Globus pallidus (tissue), 1 donor: ENCODE measurements at regions not wholly inside any gene's neighbourhood (a gene's known extent, or its start where the extent isn't known, plus 50 kb on each side); places are given as distances from the start of the nearest gene placed in this dataset.

Experiments used
- DNase-seq: peaks from one replicate; pipeline ENCODE4 v3.0.0-alpha.2; 2015; ENCODE audit warnings: low spot score

DNA sequence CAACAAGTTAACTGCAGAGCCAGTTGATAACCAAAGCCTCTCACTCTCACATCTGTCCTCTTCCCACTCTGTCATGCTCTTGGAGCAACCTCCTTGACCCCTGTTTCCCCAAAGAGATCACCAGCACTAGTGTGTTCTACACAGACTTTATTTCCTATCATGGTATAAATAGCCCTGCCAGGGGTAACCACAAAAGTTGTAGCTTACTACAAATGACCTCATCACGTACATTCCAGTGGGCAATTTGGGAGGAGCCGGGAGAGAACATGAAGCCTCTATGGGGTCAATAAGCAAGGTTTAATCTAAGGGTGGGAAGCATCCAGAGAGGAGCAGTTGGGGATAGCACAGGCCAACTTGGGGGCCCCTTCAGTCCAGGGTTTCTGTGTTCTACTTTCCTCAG lies 186.5 kb downstream of the KCNA5 start:
- no peak for DNase-seq

GRCh38 chr12:5230861-5231260 lies 187.2 kb downstream of the KCNA5 start:
- DNase-seq = no peak

DNA sequence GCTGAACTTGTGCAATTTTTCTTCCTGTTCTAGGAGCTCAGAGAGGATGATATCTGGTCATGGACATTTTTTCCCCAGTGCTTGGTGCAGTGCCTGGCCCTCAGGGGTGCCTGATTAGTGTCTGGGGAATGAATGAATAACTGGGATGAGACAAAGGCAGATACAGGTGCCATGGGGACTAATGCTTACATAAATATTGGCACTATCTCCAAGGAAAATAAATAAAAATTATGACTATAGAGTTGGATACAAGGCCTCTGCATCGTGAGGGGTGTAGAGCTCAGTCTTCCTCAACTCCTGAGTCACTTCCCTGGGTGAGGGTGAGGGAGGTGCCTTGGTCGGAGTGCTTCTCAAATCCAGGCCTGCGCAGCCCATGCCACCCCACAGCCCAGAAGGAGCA lies 188.6 kb downstream of the KCNA5 start:
- DNase-seq = no peak

GRCh38 chr12:5232826-5233500 lies 189.3 kb downstream of the KCNA5 start:
- DNase-seq = no peak

GRCh38 chr12:5236022-5236640 lies 192.5 kb downstream of the KCNA5 start:
- DNase-seq = no peak

GRCh38 chr12:5242440-5242839 lies 189.5 kb upstream of the NTF3 start:
- no peak for DNase-seq

DNA sequence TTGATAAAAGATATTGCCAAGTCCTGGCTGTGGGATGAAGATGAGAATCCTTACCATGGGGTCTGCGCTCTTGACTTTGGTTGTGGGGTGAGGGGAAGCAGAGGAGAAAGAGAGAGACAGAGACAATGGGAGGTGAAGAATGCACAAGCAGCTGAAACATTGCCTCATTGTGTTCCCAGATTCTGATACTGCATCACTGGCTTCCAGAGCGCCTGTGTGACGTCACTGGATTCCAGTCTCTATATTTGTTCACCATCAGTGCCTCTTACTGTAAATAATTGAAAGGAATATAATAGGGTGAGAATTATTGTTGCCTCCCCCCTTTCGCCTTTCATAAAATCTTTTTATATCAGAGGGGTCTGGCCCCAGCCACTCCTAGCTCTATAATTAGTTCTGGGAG lies 188.9 kb upstream of the NTF3 start:
- no peak for DNase-seq

- no peak for DNase-seq
These were observed 187.4 kb upstream of the NTF3 start for GRCh38 chr12:5244513-5244972.

DNA sequence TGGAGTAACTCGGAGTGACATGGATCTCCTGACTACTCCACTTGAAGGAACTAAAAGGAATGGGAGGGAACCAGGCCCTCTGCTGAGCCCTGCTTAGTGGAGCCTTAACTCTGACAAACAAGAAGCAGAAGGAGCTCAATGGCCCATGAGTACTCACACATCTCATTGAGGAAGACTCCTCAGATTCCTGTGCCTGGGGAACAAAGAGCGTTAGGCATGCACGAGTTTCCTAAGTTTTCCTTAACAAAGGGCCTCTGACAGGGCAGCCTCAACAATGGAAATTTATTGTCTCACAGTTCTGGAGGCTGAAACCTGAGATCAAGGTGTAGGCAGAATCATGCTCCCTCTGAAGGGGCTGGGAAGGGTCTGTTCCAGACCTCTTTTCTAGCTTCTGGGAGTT lies 185.7 kb upstream of the NTF3 start:
- no peak for DNase-seq

GRCh38 chr12:5247144-5247543 lies 184.8 kb upstream of the NTF3 start:
- no peak for DNase-seq

DNA sequence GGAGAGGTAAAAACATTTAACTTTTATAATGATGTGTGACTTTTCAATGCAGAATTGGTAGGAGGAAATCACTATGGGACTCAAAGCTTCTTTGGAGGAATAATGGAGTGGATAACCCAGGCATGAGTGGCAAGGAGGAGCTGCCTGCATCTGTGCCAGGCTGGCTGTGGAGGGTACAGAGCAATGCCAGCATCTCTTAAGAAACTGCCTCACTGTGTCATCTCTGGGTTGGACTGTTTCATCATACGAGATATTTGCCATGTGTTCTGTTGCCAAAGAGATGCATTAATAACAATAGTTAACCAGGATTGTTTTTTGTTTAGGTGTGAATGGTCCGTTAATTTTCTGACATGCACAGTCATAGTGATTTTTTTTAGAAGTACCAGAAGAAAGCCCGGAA lies 183.7 kb upstream of the NTF3 start:
- DNase-seq = no peak

DNA sequence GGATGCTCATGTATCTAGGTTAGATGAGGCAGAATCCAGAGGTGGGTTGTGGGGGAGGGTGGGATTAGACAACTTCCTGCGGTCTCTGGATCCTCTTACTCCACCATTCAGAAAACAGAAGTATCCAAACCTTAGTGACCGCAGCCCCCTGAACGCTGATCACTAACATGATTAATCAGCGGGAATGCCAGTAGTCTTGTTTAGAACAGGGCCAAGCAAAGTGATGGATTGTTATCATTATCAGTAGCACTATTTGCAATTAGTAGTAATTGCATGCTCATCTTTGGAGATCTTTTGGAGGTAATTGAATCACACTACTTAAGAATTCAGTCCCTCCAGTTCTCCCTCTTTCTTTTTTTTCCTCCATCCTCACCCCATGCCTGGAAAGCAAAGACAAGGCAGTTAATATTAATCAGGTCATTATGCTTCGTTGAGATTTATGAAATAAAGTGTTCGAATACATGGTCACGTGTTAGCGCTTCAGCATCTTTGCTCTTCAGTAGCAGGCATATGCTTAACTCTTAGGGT lies 182.8 kb upstream of the NTF3 start:
- no peak for DNase-seq

GRCh38 chr12:5251092-5251491 lies 180.8 kb upstream of the NTF3 start:
- DNase-seq = no peak

GRCh38 chr12:5251786-5252185 lies 180.1 kb upstream of the NTF3 start:
- no peak for DNase-seq

- DNase-seq = no peak
These were observed 177.2 kb upstream of the NTF3 start for GRCh38 chr12:5254703-5255102.

GRCh38 chr12:5257763-5258495 lies 174.0 kb upstream of the NTF3 start:
- no peak for DNase-seq

DNA sequence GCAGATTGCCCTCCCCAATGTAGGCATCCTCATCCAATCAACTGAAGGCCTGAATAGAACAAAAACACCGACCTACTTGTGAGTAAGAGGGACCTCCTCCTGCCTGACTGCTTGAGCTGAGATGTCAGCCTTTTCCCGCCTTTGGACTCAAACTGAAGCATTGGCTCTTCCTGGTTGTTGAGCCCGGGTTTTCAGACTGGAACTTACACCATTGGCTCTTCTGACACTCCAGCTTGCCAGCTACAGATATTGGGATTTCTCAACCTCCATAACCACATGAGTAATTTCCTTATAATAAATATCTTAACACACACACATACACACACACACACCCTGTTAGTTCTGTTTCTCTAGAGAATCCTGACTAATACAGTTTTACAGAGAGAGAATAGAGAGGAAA lies 173.4 kb upstream of the NTF3 start:
- no peak for DNase-seq

DNA sequence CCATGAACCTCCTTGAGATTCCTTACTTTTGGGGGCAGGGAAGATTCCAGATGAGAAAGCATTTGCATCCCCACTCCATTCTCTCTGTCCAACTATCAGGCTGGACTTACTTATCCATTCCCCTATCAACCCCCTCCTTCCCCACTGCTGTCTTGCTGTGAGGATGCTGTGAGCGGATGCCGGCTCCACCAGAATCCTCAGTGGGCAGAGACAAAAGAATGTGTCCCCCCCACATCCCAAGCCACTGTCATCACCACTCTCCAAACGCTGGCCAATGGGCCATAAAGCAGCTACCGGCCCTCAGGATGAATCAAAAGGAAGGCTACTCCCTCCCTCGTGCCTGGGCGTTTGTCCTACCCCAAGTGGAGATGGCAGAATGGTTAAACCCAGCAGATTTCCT lies 173.0 kb upstream of the NTF3 start:
- no peak for DNase-seq

- no peak for DNase-seq
These were observed 172.4 kb upstream of the NTF3 start for GRCh38 chr12:5259523-5259922.

DNA sequence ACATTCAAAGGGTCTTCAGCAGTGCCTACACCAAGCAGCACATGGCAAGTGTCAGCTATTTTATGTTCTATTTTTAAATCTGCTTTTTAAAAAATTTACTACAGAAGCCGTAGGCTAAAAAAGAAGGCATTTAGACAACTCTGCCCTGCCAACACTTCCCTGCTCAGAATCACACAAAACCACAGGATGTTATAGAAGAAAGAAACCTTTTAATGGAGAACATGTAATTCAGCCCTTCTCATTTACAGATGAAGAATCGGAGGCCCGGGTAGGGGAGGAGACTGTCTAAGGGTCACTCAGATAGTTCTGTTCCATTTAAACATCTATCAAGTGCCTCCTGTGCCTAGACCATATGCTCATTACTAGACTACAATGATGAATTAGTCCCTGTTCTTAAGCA lies 171.8 kb upstream of the NTF3 start:
- DNase-seq = no peak

GRCh38 chr12:5260591-5261086 lies 171.3 kb upstream of the NTF3 start:
- DNase-seq = no peak

DNA sequence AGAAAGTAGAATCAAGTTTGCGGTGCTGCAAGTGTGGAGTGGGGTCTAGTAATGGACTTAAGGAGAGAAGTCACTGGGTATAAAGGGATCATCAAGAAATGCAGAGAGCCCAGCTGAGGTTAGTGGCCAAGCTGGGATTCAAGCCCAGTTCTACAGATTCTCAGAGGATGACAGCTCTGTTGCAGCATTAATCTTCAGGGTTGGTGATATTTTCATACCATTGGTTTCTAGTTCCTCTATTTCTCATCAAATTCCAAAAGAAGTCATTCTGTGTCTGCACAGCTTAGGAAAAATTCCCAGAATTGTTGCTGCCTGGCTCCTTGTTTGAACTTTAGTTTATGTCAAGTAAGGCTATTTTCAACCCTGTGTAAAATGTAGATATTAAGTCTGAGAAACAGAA lies 169.5 kb upstream of the NTF3 start:
- DNase-seq = no peak

DNA sequence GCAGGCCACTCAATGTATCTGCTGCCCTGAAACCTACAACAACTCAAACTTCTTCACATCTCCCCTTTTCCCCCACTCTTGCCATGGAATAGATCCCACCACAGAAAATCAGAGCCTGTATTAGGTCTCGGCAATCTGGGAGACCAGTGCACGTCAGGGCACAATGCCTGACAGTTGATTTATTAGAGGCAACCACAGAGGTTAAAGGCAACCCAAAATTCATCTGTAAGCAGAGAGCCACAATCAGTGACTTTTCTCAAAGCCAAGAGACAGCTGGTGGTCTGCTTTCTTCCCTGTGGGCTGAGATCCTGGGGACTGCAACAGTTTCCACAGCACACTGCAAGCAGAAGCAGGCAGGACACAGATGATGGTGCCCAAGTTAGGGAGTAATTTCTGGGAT lies 169.0 kb upstream of the NTF3 start:
- DNase-seq = no peak
